GM13976 (cell line): ENCODE measurements at regions not wholly inside any gene's neighbourhood (a gene's known extent, or its start where the extent isn't known, plus 50 kb on each side); places are given as distances from the start of the nearest gene placed in this dataset.

Source experiments
- DNase-seq: peaks from one replicate; pipeline ENCODE4 v3.0.0; 2012; ENCODE audit warnings: low spot score
- in situ Hi-C: fragments of 300-500 bp; cut with MboI; formaldehyde crosslinking; loops from one replicate; pipeline ENCODE4 v1.12.0; 2022; ENCODE audit warnings: low sequenced_read_pairs, mixed read lengths, inconsistent platforms; ENCODE audit not compliant: unreplicated experiment
- TF ChIP-seq, protein P1 (sequence below): IDR thresholded peaks from 2 replicates; pipeline ENCODE4 v1.5.1; 2012; ENCODE audit warnings: borderline replicate concordance, mild to moderate bottlenecking; ENCODE audit not compliant: insufficient read depth; ENCODE audit errors: extremely low read depth, missing control alignments, control extremely low read depth

DNA sequence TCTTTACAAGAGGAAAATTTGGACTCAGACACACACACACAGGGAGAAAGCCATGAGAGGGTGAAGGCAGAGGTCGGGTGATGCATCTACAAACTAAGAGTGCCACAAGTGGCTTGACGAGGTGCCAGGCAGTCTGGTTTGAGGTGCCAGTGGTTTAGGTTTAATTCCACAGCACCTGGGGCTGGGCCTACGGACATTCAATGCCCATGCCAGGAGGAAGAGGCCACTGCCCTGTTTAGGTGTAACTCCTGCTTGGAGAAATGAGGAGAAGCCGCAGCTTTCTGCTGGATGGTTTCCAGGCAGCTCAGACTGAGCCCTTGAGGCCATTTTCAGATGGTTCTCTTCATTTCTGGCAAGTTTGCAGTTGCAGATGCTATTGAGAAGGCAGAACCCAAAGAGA lies 83.6 kb downstream of the HTR5A start:
- no peak for DNase-seq
- TF ChIP-seq, protein P1, sequence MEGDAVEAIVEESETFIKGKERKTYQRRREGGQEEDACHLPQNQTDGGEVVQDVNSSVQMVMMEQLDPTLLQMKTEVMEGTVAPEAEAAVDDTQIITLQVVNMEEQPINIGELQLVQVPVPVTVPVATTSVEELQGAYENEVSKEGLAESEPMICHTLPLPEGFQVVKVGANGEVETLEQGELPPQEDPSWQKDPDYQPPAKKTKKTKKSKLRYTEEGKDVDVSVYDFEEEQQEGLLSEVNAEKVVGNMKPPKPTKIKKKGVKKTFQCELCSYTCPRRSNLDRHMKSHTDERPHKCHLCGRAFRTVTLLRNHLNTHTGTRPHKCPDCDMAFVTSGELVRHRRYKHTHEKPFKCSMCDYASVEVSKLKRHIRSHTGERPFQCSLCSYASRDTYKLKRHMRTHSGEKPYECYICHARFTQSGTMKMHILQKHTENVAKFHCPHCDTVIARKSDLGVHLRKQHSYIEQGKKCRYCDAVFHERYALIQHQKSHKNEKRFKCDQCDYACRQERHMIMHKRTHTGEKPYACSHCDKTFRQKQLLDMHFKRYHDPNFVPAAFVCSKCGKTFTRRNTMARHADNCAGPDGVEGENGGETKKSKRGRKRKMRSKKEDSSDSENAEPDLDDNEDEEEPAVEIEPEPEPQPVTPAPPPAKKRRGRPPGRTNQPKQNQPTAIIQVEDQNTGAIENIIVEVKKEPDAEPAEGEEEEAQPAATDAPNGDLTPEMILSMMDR: no peak
- in situ Hi-C loops: no loop called here

DNA sequence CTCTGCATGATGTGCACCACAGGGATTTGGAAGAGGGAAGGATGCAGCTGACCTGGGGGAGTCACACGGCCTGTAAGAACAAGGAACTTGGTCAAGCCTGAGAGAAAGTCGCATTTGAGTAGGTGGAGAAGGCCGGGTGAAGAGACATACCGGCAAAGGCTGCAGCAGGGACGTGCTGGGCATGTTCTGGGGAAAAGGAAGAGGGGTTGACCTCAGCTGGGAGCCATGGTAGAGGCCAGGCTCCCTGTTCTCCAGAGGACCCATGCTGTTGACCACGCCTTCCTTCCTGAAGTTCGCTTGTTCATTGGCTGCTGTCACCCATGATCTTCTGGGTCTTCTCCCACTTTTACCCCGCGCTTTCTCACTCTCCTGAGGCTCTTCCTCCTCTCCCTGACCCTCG lies 84.5 kb downstream of the HTR5A start:
- in situ Hi-C loops: no loop called here
- TF ChIP-seq, protein P1: no peak
- no peak for DNase-seq

DNA sequence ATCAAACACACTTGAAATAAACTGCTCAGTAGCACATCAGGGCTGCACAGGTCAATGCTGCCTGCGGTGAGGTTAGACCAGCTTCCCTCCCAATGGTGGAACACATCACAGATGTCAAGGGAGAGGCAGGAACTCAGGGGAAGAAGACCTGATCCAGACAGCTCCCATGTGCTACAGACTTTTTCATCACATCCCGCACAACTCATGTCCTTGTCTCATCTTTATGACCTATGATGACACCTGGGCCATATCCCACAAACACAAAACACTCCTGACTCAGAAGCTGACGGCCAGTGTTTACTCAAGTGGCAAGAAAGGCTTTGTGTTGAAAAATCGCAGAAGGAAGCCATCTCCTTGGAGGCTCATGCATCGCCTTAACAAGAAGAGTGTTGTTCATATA lies 91.6 kb downstream of the HTR5A start:
- TF ChIP-seq, protein P1: no peak
- DNase-seq: no peak
- in situ Hi-C loops: no loop called here

DNA sequence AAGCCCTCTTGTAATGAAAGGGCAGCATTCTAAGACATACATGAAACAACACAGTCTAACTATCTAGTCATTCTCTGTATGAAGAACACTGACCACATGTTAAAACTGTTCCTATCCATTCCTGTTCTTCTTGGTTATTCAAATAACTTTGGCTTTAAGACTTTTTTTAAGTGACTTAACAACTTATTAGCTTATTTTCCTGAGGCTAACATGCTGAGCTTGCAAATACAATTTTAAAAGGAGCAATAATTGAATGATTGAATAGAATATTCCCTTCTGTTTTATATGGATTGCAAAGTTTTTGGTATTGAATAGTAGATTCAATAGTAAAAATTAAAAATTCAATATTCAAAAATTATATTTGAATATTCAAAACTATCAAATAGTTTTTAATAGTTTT lies 92.3 kb downstream of the HTR5A start:
- TF ChIP-seq, protein P1: no peak

DNA sequence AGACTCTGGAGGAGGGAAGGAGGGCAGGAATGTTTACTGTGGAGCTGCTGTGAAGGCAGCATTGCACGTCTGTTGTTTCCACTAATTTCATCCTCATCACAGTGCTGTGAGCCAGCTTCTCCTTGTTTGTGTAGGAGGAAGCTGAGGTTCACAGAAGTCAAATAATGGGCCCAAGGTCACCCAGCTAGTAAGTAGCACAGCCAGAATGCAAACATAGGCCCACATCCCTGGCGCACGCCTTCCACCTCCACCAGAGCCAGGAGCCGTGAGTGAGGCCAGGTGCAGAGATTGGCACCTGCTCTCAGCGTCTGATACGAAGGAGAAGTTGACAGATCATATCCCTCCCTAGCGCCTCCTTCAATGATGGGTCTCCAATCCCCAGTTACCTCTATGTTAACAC lies 93.6 kb downstream of the HTR5A start:
- no peak for DNase-seq
- in situ Hi-C loops: no loop called here

More for the DNA sequence above, 92.3 kb downstream of the HTR5A start:
- in situ Hi-C loops: no loop called here
- no peak for DNase-seq

DNA sequence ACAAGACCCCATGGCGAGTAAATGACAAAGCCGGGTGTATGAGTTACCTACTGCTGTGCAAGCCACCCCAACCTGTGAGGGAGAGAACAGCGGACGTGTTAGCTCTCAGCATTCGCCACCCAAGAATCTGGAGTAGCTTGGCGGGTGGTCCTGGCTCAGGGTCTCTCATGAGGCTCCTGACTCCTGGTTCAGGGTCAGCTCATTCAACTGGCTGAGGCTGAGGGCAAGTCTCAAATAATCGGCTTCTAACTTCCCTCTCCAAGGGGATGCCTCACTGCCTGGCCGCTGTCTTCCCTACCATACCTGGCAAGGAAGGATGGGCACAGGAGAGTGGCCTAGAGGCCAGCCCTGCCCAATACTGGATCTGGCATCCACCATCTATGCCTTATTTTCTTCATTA lies 94.2 kb downstream of the HTR5A start:
- in situ Hi-C loops: no loop called here
- no peak for DNase-seq
- TF ChIP-seq, protein P1: no peak

More for the DNA sequence above, 93.6 kb downstream of the HTR5A start:
- TF ChIP-seq, protein P1: no peak

DNA sequence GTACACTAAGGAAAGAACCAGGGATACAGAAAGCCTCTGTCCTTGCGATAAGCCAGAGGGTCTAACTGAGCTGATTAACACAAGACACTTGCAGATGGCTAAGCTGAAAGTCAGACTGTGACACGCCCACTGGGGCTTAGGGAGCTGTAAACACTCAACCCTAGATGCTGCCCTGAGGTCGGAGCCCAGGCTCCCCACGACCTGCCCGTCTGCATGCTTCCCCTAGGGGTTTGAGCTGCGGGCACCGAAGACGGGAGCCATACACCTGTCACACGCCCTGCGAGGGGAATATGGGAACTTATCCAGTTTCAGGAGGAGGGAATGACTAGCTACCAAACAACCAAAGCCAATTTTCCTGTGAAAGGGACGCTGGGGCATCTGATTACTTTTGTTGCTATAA lies 96.0 kb downstream of the HTR5A start:
- in situ Hi-C loops: no loop called here
- TF ChIP-seq, protein P1: no peak
- DNase-seq: no peak
